Activated naive CD4-positive, alpha-beta T cell treated with anti-CD3 and anti-CD28 coated beads, Interleukin-2, amount 10 ng/mL, durations not matched to agents 7 days and 5 days (primary cell): ENCODE measurements at regions not wholly inside any gene's neighbourhood (a gene's known extent, or its start where the extent isn't known, plus 50 kb on each side); places are given as distances from the start of the nearest gene placed in this dataset.
"Not testable (repeated sequence)": the region's sequence is repeated elsewhere in the genome, so short reads cannot be mapped to it uniquely, and the experiment has no call there.

ENCODE experiments used
- CTCF ChIA-PET: fragments of 350-600 bp; sonication (Branson Sonifier 250); formaldehyde crosslinking; loops from one replicate; lab custom pipeline; 2021; ENCODE audit warnings: antibody characterized with exemption; lab: Charles Lee
- DNase-seq: peaks from one replicate; pipeline ENCODE4 v3.0.0-alpha.2; 2020
- H3K27ac Mint-ChIP-seq: one replicate; pipeline ENCODE4 v1.8.0; 2021; ENCODE audit warnings: mild to moderate bottlenecking, moderate library complexity, mixed read lengths
- H3K27me3 Mint-ChIP-seq: one replicate; pipeline ENCODE4 v1.8.0; 2021; ENCODE audit warnings: mild to moderate bottlenecking, mixed read lengths
- H3K36me3 Mint-ChIP-seq: one replicate; pipeline ENCODE4 v1.8.0; 2021; ENCODE audit warnings: mixed read lengths
- H3K4me1 Mint-ChIP-seq: one replicate; pipeline ENCODE4 v1.8.0; 2021; ENCODE audit warnings: mixed read lengths
- H3K4me3 Mint-ChIP-seq: one replicate; pipeline ENCODE4 v1.8.0; 2021; ENCODE audit warnings: mild to moderate bottlenecking, moderate library complexity, mixed read lengths
- H3K9me3 Mint-ChIP-seq: one replicate; pipeline ENCODE4 v1.8.0; 2021; ENCODE audit warnings: mixed read lengths

- CTCF ChIA-PET, result no interaction called here
- no peak overlapping the region for H3K27ac Mint-ChIP-seq
- no peak for DNase-seq
- peaks cover 4% of the 10 kb centered on the region for H3K9me3 Mint-ChIP-seq
- H3K4me3 Mint-ChIP-seq, result no peak overlapping the region
- no peaks in the 10 kb centered on the region for H3K36me3 Mint-ChIP-seq
- H3K27me3 Mint-ChIP-seq, result no peaks in the 10 kb centered on the region
- H3K4me1 Mint-ChIP-seq, result no peaks in the 10 kb centered on the region
Measured at GRCh38 chr12:126960709-126961108, 1306.3 kb upstream of the TMEM132C start.

GRCh38 chr12:126963825-126964224 is 1303.1 kb upstream of the TMEM132C start:
- CTCF ChIA-PET, result no interaction called here
- no peak overlapping the region for H3K27ac Mint-ChIP-seq
- no peak overlapping the region for H3K4me3 Mint-ChIP-seq
- H3K9me3 Mint-ChIP-seq, result no peaks in the 10 kb centered on the region
- H3K27me3 Mint-ChIP-seq, result no peaks in the 10 kb centered on the region
- no peaks in the 10 kb centered on the region for H3K36me3 Mint-ChIP-seq
- no peaks in the 10 kb centered on the region for H3K4me1 Mint-ChIP-seq
- no peak for DNase-seq

- Mint-ChIP-seq H3K4me3 (no peak overlapping the region), H3K27me3 (no peaks in the 10 kb centered on the region), H3K36me3 (no peaks in the 10 kb centered on the region), H3K9me3 (no peaks in the 10 kb centered on the region), H3K27ac (no peak overlapping the region), H3K4me1 (no peaks in the 10 kb centered on the region)
- DNase-seq, result no peak
- CTCF ChIA-PET, result no interaction called here
Measured at GRCh38 chr12:126966498-126966897, 1300.5 kb upstream of the TMEM132C start.

- no peaks in the 10 kb centered on the region for H3K36me3 Mint-ChIP-seq
- H3K9me3 Mint-ChIP-seq, result no peaks in the 10 kb centered on the region
- no peaks in the 10 kb centered on the region for H3K4me1 Mint-ChIP-seq
- no peak overlapping the region for H3K4me3 Mint-ChIP-seq
- DNase-seq, result no peak
- H3K27me3 Mint-ChIP-seq, result no peaks in the 10 kb centered on the region
- CTCF ChIA-PET, result no interaction called here
- no peak overlapping the region for H3K27ac Mint-ChIP-seq
Measured at GRCh38 chr12:126967152-126967551, 1299.8 kb upstream of the TMEM132C start.

- H3K27me3 Mint-ChIP-seq, result no peaks in the 10 kb centered on the region
- CTCF ChIA-PET, result no interaction called here
Measured at GRCh38 chr12:126974779-126975178, 1292.2 kb upstream of the TMEM132C start.

GRCh38 chr12:126976579-126976978 is 1290.4 kb upstream of the TMEM132C start:
- DNase-seq, result no peak
- Mint-ChIP-seq H3K4me1 (no peaks in the 10 kb centered on the region), H3K9me3 (no peaks in the 10 kb centered on the region), H3K4me3 (no peak overlapping the region), H3K36me3 (no peaks in the 10 kb centered on the region), H3K27me3 (no peaks in the 10 kb centered on the region), H3K27ac (no peak overlapping the region)
- CTCF ChIA-PET, result no interaction called here

More at GRCh38 chr12:126974779-126975178, 1292.2 kb upstream of the TMEM132C start:
- no peak overlapping the region for H3K4me3 Mint-ChIP-seq
- H3K27ac Mint-ChIP-seq, result no peak overlapping the region
- H3K4me1 Mint-ChIP-seq, result no peaks in the 10 kb centered on the region
- no peak for DNase-seq
- H3K9me3 Mint-ChIP-seq, result no peaks in the 10 kb centered on the region
- H3K36me3 Mint-ChIP-seq, result no peaks in the 10 kb centered on the region

GRCh38 chr12:126979564-126979963 is 1287.4 kb upstream of the TMEM132C start:
- DNase-seq, H3K36me3 Mint-ChIP-seq, H3K27ac Mint-ChIP-seq, H3K4me3 Mint-ChIP-seq, CTCF ChIA-PET, H3K9me3 Mint-ChIP-seq, H3K27me3 Mint-ChIP-seq, H3K4me1 Mint-ChIP-seq: not testable (repeated sequence)

GRCh38 chr12:126982707-126983106 is 1284.3 kb upstream of the TMEM132C start:
- DNase-seq, result no peak
- CTCF ChIA-PET, result no interaction called here
- Mint-ChIP-seq H3K36me3 (no peaks in the 10 kb centered on the region), H3K4me3 (no peak overlapping the region), H3K4me1 (no peaks in the 10 kb centered on the region), H3K27ac (no peak overlapping the region), H3K9me3 (peaks cover 11% of the 10 kb centered on the region), H3K27me3 (no peaks in the 10 kb centered on the region)

- CTCF ChIA-PET, DNase-seq, H3K27me3 Mint-ChIP-seq, H3K36me3 Mint-ChIP-seq, H3K27ac Mint-ChIP-seq, H3K4me1 Mint-ChIP-seq, H3K4me3 Mint-ChIP-seq: not testable (repeated sequence)
- H3K9me3 Mint-ChIP-seq, result peaks cover 11% of the 10 kb centered on the region
Measured at GRCh38 chr12:126983735-126984134, 1283.2 kb upstream of the TMEM132C start.

GRCh38 chr12:126985663-126986062 is 1281.3 kb upstream of the TMEM132C start:
- H3K4me1 Mint-ChIP-seq, H3K27ac Mint-ChIP-seq, H3K4me3 Mint-ChIP-seq, H3K36me3 Mint-ChIP-seq, H3K27me3 Mint-ChIP-seq, DNase-seq, CTCF ChIA-PET: not testable (repeated sequence)
- peaks cover 11% of the 10 kb centered on the region for H3K9me3 Mint-ChIP-seq

GRCh38 chr12:126989532-126989931 is 1277.4 kb upstream of the TMEM132C start:
- Mint-ChIP-seq H3K27ac (no peak overlapping the region), H3K27me3 (no peaks in the 10 kb centered on the region), H3K4me3 (no peak overlapping the region), H3K36me3 (no peaks in the 10 kb centered on the region), H3K4me1 (no peaks in the 10 kb centered on the region), H3K9me3 (peaks cover 8% of the 10 kb centered on the region)
- DNase-seq, result no peak
- CTCF ChIA-PET, result no interaction called here

- H3K27me3 Mint-ChIP-seq, result no peaks in the 10 kb centered on the region
- H3K4me3 Mint-ChIP-seq, result no peak overlapping the region
- no peaks in the 10 kb centered on the region for H3K4me1 Mint-ChIP-seq
- H3K9me3 Mint-ChIP-seq, result peaks cover 3% of the 10 kb centered on the region
- CTCF ChIA-PET, result interaction anchor here (0.6 kb wide), 1 partner anchor 165 kb away, joined by 3 read pairs; no protein-coding TSS in a partner anchor
- no peaks in the 10 kb centered on the region for H3K36me3 Mint-ChIP-seq
- no peak overlapping the region for H3K27ac Mint-ChIP-seq
- DNase-seq, result no peak
Measured at GRCh38 chr12:126993898-126994297, 1273.1 kb upstream of the TMEM132C start.

GRCh38 chr12:126994599-126994998 is 1272.4 kb upstream of the TMEM132C start:
- Mint-ChIP-seq H3K27me3 (no peaks in the 10 kb centered on the region), H3K4me3 (no peak overlapping the region), H3K36me3 (no peaks in the 10 kb centered on the region), H3K9me3 (peaks cover 3% of the 10 kb centered on the region), H3K4me1 (no peaks in the 10 kb centered on the region), H3K27ac (no peak overlapping the region)
- CTCF ChIA-PET, result no interaction called here
- no peak for DNase-seq

- CTCF ChIA-PET, result no interaction called here
- Mint-ChIP-seq H3K27ac (no peak overlapping the region), H3K36me3 (no peaks in the 10 kb centered on the region), H3K4me1 (no peaks in the 10 kb centered on the region), H3K9me3 (peaks cover 3% of the 10 kb centered on the region), H3K27me3 (no peaks in the 10 kb centered on the region), H3K4me3 (no peak overlapping the region)
- DNase-seq, result no peak
Measured at GRCh38 chr12:126998031-126998430, 1268.9 kb upstream of the TMEM132C start.

- Mint-ChIP-seq H3K4me3 (no peak overlapping the region), H3K4me1 (no peaks in the 10 kb centered on the region), H3K36me3 (no peaks in the 10 kb centered on the region), H3K9me3 (peaks cover under 1% of the 10 kb centered on the region), H3K27ac (no peak overlapping the region), H3K27me3 (no peaks in the 10 kb centered on the region)
- no peak for DNase-seq
- CTCF ChIA-PET, result no interaction called here
Measured at GRCh38 chr12:126998747-126999285, 1268.2 kb upstream of the TMEM132C start.

- H3K36me3 Mint-ChIP-seq, result no peaks in the 10 kb centered on the region
- no peaks in the 10 kb centered on the region for H3K4me1 Mint-ChIP-seq
- H3K27me3 Mint-ChIP-seq, result no peaks in the 10 kb centered on the region
- no peak overlapping the region for H3K27ac Mint-ChIP-seq
- H3K4me3 Mint-ChIP-seq, result no peak overlapping the region
- DNase-seq, result no peak
- CTCF ChIA-PET, result no interaction called here
- H3K9me3 Mint-ChIP-seq, result no peaks in the 10 kb centered on the region
Measured at GRCh38 chr12:126999352-126999751, 1267.6 kb upstream of the TMEM132C start.
